Stimulated activated CD4-positive, alpha-beta T cell treated with anti-CD3 and anti-CD28 coated beads, Interleukin-15, amount 100 ng/mL, for 1 hour (primary cell): ENCODE measurements at regions not wholly inside any gene's neighbourhood (a gene's known extent, or its start where the extent isn't known, plus 50 kb on each side); places are given as distances from the start of the nearest gene placed in this dataset.
"Not testable (repeated sequence)": the region's sequence is repeated elsewhere in the genome, so short reads cannot be mapped to it uniquely, and the experiment has no call there.

Source experiments
- DNase-seq, 2 donors: peaks; one replicate each; pipeline ENCODE4 v3.0.0-alpha.2; 2020; ENCODE audit warnings: low read depth in 1 of 2, low spot score in 1 of 2

GRCh38 chr11:81602508-81602907 lies 1131.2 kb downstream of the FAM181B start:
- no peak for DNase-seq

GRCh38 chr11:81596704-81597103 lies 1137.0 kb downstream of the FAM181B start:
- no peak for DNase-seq

- no peak for DNase-seq
Measured at GRCh38 chr11:81585390-81585933, 1148.2 kb downstream of the FAM181B start.

GRCh38 chr11:81579339-81579738 lies 1154.3 kb downstream of the FAM181B start:
- DNase-seq, result no peak

GRCh38 chr11:81578571-81578970 lies 1155.1 kb downstream of the FAM181B start:
- no peak for DNase-seq

GRCh38 chr11:81574301-81574700 lies 1159.4 kb downstream of the FAM181B start:
- DNase-seq, result no peak

GRCh38 chr11:81573367-81573766 lies 1160.3 kb downstream of the FAM181B start:
- no peak for DNase-seq

- no peak for DNase-seq
Measured at GRCh38 chr11:81570669-81571068, 1163.0 kb downstream of the FAM181B start.

- DNase-seq, result no peak
Measured at GRCh38 chr11:81569999-81570398, 1163.7 kb downstream of the FAM181B start.

GRCh38 chr11:81568918-81569317 lies 1164.7 kb downstream of the FAM181B start:
- DNase-seq, result no peak

GRCh38 chr11:81548123-81548522 lies 1185.5 kb downstream of the FAM181B start:
- DNase-seq, result no peak

- DNase-seq, result not testable (repeated sequence)
Measured at GRCh38 chr11:81539806-81540205, 1193.9 kb downstream of the FAM181B start.

GRCh38 chr11:81515566-81515965 lies 1218.1 kb downstream of the FAM181B start:
- DNase-seq, result no peak

GRCh38 chr11:81497202-81497804 lies 1236.4 kb downstream of the FAM181B start:
- DNase-seq, result no peak

- DNase-seq, result no peak
Measured at GRCh38 chr11:81496601-81497000, 1237.1 kb downstream of the FAM181B start.

- DNase-seq, result no peak
Measured at GRCh38 chr11:81495699-81496292, 1237.9 kb downstream of the FAM181B start.

GRCh38 chr11:81494431-81494830 lies 1239.2 kb downstream of the FAM181B start:
- DNase-seq, result no peak

GRCh38 chr11:81492923-81493445 lies 1240.7 kb downstream of the FAM181B start:
- DNase-seq, result no peak

GRCh38 chr11:81487109-81487508 lies 1246.6 kb downstream of the FAM181B start:
- DNase-seq, result no peak

- no peak for DNase-seq
Measured at GRCh38 chr11:81484196-81484595, 1249.5 kb downstream of the FAM181B start.

GRCh38 chr11:81477277-81477676 lies 1256.4 kb downstream of the FAM181B start:
- DNase-seq, result no peak

- DNase-seq, result no peak
Measured at GRCh38 chr11:81476345-81476744, 1257.3 kb downstream of the FAM181B start.

- DNase-seq, result no peak
Measured at GRCh38 chr11:81472646-81473045, 1261.0 kb downstream of the FAM181B start.
